ENCODE measurements at regions not wholly inside any gene's neighbourhood (a gene's known extent, or its start where the extent isn't known, plus 50 kb on each side); places are given as distances from the start of the nearest gene placed in this dataset.

DNA sequence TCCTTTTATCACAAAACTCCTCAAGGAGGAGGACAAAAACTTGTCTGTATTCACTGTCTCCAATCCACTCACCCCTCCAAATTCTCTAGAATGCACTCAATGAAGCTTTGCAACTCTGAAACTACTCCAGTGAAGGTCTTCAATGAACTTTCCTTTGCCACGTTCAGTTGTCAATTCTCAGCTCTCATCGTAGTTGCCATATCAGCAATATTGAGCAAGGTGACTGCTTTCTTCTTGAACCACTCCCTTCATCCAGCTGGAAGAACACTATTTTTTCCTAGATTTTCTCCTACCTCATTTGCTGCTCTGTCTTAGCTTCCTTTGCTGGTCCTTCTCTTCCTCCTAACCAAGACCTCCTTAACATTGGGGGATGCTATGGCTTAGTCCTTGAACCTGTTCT lies 191.8 kb downstream of the KDR start:
- Histone ChIP-seq H3K27me3 (ENCODE audit: control insufficient read depth, insufficient read depth, low read length, poor library complexity, severe bottlenecking) (no peaks in the 10 kb centered on the region), H3K27ac (ENCODE audit: low read depth, low read length) (no peak overlapping the region), H3K9ac (ENCODE audit: extremely low read depth, low read length, poor library complexity, severe bottlenecking) (no peak overlapping the region), H3K36me3 (ENCODE audit: control insufficient read depth, insufficient read depth, low read length) (no peaks in the 10 kb centered on the region), H3K4me1 (ENCODE audit: control insufficient read depth, insufficient read depth, low read length) (peaks cover 4% of the 10 kb centered on the region), H3K9me3 (ENCODE audit: control insufficient read depth, low read length) (no peaks in the 10 kb centered on the region), H3K4me3 (ENCODE audit: low read length) (no peak overlapping the region)
- H3K9me3 Mint-ChIP-seq, result no peaks in the 10 kb centered on the region
- peaks cover 2% of the 10 kb centered on the region for H3K27me3 Mint-ChIP-seq (ENCODE audit: insufficient read depth)
- 92% methylated on average over 2 of the region's 2 CpGs for WGBS, 2 experiments (ENCODE audit: insufficient coverage in 1 of 2, insufficient read length in 1 of 2)
- TF ChIP-seq, protein P1, sequence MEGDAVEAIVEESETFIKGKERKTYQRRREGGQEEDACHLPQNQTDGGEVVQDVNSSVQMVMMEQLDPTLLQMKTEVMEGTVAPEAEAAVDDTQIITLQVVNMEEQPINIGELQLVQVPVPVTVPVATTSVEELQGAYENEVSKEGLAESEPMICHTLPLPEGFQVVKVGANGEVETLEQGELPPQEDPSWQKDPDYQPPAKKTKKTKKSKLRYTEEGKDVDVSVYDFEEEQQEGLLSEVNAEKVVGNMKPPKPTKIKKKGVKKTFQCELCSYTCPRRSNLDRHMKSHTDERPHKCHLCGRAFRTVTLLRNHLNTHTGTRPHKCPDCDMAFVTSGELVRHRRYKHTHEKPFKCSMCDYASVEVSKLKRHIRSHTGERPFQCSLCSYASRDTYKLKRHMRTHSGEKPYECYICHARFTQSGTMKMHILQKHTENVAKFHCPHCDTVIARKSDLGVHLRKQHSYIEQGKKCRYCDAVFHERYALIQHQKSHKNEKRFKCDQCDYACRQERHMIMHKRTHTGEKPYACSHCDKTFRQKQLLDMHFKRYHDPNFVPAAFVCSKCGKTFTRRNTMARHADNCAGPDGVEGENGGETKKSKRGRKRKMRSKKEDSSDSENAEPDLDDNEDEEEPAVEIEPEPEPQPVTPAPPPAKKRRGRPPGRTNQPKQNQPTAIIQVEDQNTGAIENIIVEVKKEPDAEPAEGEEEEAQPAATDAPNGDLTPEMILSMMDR (conservative IDR thresholded peaks at IDR 0.05), result no peak
- H3K27ac Mint-ChIP-seq, result no peak overlapping the region
- H3K4me3 Mint-ChIP-seq, result no peak overlapping the region
- peaks cover 11% of the 10 kb centered on the region for H3K4me1 Mint-ChIP-seq
- DNase-seq, result no peak
- H3K36me3 Mint-ChIP-seq (ENCODE audit: low read depth), result no peaks in the 10 kb centered on the region

DNA sequence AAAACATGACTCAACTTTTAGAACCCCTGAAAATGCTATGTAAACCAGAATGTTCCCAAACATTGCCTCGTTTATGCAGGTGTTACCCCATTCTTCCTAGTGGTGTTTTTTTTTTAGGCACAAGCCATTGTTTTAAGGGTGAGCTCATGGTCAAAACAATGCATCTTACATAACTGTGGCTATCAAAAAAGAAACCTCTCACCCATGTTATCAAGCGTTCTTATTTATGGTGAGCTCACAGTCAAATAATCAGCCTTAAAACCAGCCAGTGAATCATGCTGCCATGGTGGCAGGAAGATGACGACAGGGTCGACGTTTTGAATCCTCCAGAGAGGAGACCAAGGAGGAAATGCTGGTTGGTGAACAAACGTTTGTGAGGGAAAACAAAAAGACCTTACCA lies 195.2 kb downstream of the KDR start:
- H3K27me3 ChIP-seq (ENCODE audit: control insufficient read depth, insufficient read depth, low read length, poor library complexity, severe bottlenecking), result no peaks in the 10 kb centered on the region
- H3K9me3 ChIP-seq (ENCODE audit: control insufficient read depth, low read length), result peaks cover 26% of the 10 kb centered on the region
- Mint-ChIP-seq H3K27ac (peak overlapping the region; percentile 12), H3K9me3 (peaks cover 19% of the 10 kb centered on the region), H3K4me3 (no peak overlapping the region), H3K27me3 (ENCODE audit: insufficient read depth) (peaks cover 2% of the 10 kb centered on the region), H3K36me3 (ENCODE audit: low read depth) (no peaks in the 10 kb centered on the region), H3K4me1 (peaks cover 7% of the 10 kb centered on the region)
- TF ChIP-seq, protein P1 (conservative IDR thresholded peaks at IDR 0.05), result no peak
- peaks cover 4% of the 10 kb centered on the region for H3K4me1 ChIP-seq (ENCODE audit: control insufficient read depth, insufficient read depth, low read length)
- no peak overlapping the region for H3K27ac ChIP-seq (ENCODE audit: low read depth, low read length)
- peak overlapping the region; percentile 26 for H3K4me3 ChIP-seq (ENCODE audit: low read length)
- no peak for DNase-seq
- H3K36me3 ChIP-seq (ENCODE audit: control insufficient read depth, insufficient read depth, low read length), result no peaks in the 10 kb centered on the region
- 64 to 70% methylated on average over 5 to 6 of the region's 6 CpGs for WGBS, 2 experiments (ENCODE audit: insufficient coverage in 1 of 2, insufficient read length in 1 of 2)
- H3K9ac ChIP-seq (ENCODE audit: extremely low read depth, low read length, poor library complexity, severe bottlenecking), result no peak overlapping the region

DNA sequence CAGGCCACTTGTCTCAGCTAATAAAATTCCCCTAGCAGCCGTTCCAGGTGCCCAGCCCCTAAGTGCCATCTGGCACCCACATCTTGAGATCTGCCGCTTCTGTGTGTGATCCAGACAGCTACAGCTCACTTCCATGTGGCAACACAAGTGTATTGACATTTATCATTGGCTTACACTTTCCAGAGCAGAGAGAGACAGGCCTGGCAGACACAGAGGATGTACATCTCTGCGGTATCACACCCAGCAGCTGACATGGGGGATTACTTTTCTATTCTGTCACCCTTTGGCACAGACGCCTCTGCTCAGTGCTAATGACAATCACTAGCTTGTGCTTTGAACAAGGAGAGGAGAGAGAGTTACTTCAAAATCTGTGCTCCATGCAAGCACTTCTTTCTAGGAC lies 195.9 kb downstream of the KDR start:
- H3K9ac ChIP-seq (ENCODE audit: extremely low read depth, low read length, poor library complexity, severe bottlenecking), result no peak overlapping the region
- H3K4me1 ChIP-seq (ENCODE audit: control insufficient read depth, insufficient read depth, low read length), result peaks cover 4% of the 10 kb centered on the region
- no peak overlapping the region for H3K27ac ChIP-seq (ENCODE audit: low read depth, low read length)
- H3K9me3 ChIP-seq (ENCODE audit: control insufficient read depth, low read length), result peaks cover 34% of the 10 kb centered on the region
- Mint-ChIP-seq H3K4me1 (peaks cover 11% of the 10 kb centered on the region), H3K4me3 (no peak overlapping the region), H3K9me3 (peaks cover 26% of the 10 kb centered on the region), H3K36me3 (ENCODE audit: low read depth) (no peaks in the 10 kb centered on the region), H3K27ac (no peak overlapping the region), H3K27me3 (ENCODE audit: insufficient read depth) (no peaks in the 10 kb centered on the region)
- 93 to 95% methylated on average over 3 to 4 of the region's 4 CpGs for WGBS, 2 experiments (ENCODE audit: insufficient coverage in 1 of 2, insufficient read length in 1 of 2)
- TF ChIP-seq, protein P1 (conservative IDR thresholded peaks at IDR 0.05), result no peak
- no peak overlapping the region for H3K4me3 ChIP-seq (ENCODE audit: low read length)
- no peaks in the 10 kb centered on the region for H3K36me3 ChIP-seq (ENCODE audit: control insufficient read depth, insufficient read depth, low read length)
- no peaks in the 10 kb centered on the region for H3K27me3 ChIP-seq (ENCODE audit: control insufficient read depth, insufficient read depth, low read length, poor library complexity, severe bottlenecking)
- DNase-seq, result no peak

All from endodermal cell (in vitro differentiated cells).